Esophagus squamous epithelium (tissue), 4 donors: ENCODE measurements at regions not wholly inside any gene's neighbourhood (a gene's known extent, or its start where the extent isn't known, plus 50 kb on each side); places are given as distances from the start of the nearest gene placed in this dataset.

Source experiments
- POLR2A ChIP-seq, 4 donors: fragments of 450-650 bp; IDR thresholded peaks; one replicate each; pipeline ENCODE4 v1.6.1; 2017; ENCODE audit warnings: antibody characterized with exemption in 4 of 4, mild to moderate bottlenecking in 4 of 4, moderate library complexity in 3 of 4
- TF ChIP-seq, protein P1 (sequence below), 6 experiments: fragments of 450-650 bp in 4 of 6; fragments of 200-600 bp in 2 of 6; sonication (generic) in 2 of 6; IDR thresholded peaks; one replicate each; pipeline ENCODE4 v1.5.1; 2016 to 2019; ENCODE audit warnings: antibody characterized with exemption in 6 of 6, mild to moderate bottlenecking in 4 of 6, moderate library complexity in 4 of 6

DNA sequence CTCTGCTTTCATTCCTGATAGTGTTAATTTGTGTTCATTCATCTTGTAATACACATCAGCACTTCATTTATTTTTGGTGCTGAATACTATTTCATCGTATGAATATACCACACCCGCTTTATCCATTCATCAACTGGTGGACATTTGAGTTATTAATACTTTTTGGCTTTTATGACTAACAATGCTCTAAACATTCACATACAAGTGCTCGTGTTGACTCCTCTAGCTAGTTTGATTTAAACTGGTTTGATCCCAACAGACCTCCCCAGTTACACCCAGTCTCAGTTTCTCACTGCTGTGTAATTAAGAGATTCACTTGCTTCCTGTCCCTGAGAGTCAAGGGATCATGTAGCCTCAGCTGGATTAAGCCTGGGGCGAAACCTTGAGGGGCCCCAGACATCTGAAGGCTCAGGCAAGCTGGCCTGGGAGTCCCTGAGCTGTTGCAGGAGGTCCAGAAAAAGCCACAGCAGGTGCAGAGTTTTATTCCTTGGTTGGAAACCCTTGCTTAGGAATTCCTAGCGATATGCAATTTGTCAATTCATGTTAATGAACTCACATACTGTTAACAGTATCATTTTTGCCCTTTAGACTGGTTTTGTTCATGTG, 52.8 kb upstream of the CLDN24 start:
- TF ChIP-seq, protein P1, sequence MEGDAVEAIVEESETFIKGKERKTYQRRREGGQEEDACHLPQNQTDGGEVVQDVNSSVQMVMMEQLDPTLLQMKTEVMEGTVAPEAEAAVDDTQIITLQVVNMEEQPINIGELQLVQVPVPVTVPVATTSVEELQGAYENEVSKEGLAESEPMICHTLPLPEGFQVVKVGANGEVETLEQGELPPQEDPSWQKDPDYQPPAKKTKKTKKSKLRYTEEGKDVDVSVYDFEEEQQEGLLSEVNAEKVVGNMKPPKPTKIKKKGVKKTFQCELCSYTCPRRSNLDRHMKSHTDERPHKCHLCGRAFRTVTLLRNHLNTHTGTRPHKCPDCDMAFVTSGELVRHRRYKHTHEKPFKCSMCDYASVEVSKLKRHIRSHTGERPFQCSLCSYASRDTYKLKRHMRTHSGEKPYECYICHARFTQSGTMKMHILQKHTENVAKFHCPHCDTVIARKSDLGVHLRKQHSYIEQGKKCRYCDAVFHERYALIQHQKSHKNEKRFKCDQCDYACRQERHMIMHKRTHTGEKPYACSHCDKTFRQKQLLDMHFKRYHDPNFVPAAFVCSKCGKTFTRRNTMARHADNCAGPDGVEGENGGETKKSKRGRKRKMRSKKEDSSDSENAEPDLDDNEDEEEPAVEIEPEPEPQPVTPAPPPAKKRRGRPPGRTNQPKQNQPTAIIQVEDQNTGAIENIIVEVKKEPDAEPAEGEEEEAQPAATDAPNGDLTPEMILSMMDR (IDR thresholded peaks at IDR 0.05): no peak
- no peak for TF ChIP-seq POLR2A (IDR thresholded peaks at IDR 0.05)
